IMR-90 (cell line): ENCODE measurements at regions not wholly inside any gene's neighbourhood (a gene's known extent, or its start where the extent isn't known, plus 50 kb on each side); places are given as distances from the start of the nearest gene placed in this dataset.

Experiments
- ATAC-seq: fragments of 200-7000 bp; cut with Tn5 transposase; 2 replicates; pipeline ENCODE4 v1.9.1; 2020; ENCODE audit warnings: low read depth, mild to moderate bottlenecking, moderate library complexity
- BruUV-seq: library from RNA; stranded (reverse); fragments of 400-500 nt; replicated peaks from 2 replicates; lab custom pipeline; 2021; lab: Mats Ljungman, UMichigan
- CTCF ChIA-PET: fragments of 300-600 bp; formaldehyde crosslinking; extraction: SDS; loops from one replicate; lab custom pipeline; 2021; ENCODE audit warnings: antibody characterized with exemption; lab: Yijun Ruan, JAX
- POLR2A ChIA-PET: fragments of 300-600 bp; sonication (Branson Sonifier 250); formaldehyde crosslinking; loops from one replicate; lab custom pipeline; 2022; ENCODE audit warnings: antibody characterized with exemption; ENCODE audit not compliant: unreplicated experiment; lab: Charles Lee
- DNase-seq: peaks from one replicate; pipeline ENCODE4 v3.0.0; 2013
- H2AFZ ChIP-seq: replicated peaks from 2 replicates; pipeline ENCODE3; 2013; ENCODE audit warnings: low read length, mild to moderate bottlenecking; ENCODE audit not compliant: poor library complexity
- H2AK5ac ChIP-seq: 2 replicates; pipeline ENCODE4 v1.6.1; 2013; ENCODE audit warnings: low read depth, low read length, inconsistent platforms
- H2AK9ac ChIP-seq: replicated peaks from 2 replicates; pipeline ENCODE3; 2013; ENCODE audit warnings: mild to moderate bottlenecking, low read depth, low read length, moderate library complexity; ENCODE audit not compliant: poor library complexity
- H2BK120ac ChIP-seq: 2 replicates; pipeline ENCODE4 v1.6.1; 2013; ENCODE audit warnings: low read depth, low read length, inconsistent platforms
- H2BK15ac ChIP-seq: 3 replicates; pipeline ENCODE4 v1.6.1; 2013; ENCODE audit warnings: low read depth, low read length, inconsistent platforms
- H2BK20ac ChIP-seq: 2 replicates; pipeline ENCODE4 v1.6.1; 2013; ENCODE audit warnings: low read depth, mild to moderate bottlenecking, inconsistent platforms, low read length, moderate library complexity
- H2BK5ac ChIP-seq: 2 replicates; pipeline ENCODE4 v1.6.1; 2013; ENCODE audit warnings: mild to moderate bottlenecking, low read depth, low read length, inconsistent platforms; ENCODE audit not compliant: poor library complexity, severe bottlenecking
- H3K14ac ChIP-seq: replicated peaks from 2 replicates; pipeline ENCODE4 v1.6.1; 2013; ENCODE audit warnings: low read depth, low read length, inconsistent platforms
- H3K18ac ChIP-seq: 2 replicates; pipeline ENCODE4 v1.6.1; 2013; ENCODE audit warnings: low read depth, low read length, control low read depth
- H3K23ac ChIP-seq: 2 replicates; pipeline ENCODE4 v1.6.1; 2013; ENCODE audit warnings: low read depth, low read length, inconsistent platforms
- H3K27ac ChIP-seq: 2 replicates; pipeline ENCODE4 v1.5.1; 2013; ENCODE audit warnings: mild to moderate bottlenecking, control low read depth, low read length; ENCODE audit not compliant: insufficient read depth
- H3K27me3 ChIP-seq: 2 replicates; pipeline ENCODE4 v1.6.1; 2013; ENCODE audit warnings: low read length; ENCODE audit not compliant: control insufficient read depth, insufficient read depth
- H3K36me3 ChIP-seq: 2 replicates; pipeline ENCODE4 v1.6.1; 2013; ENCODE audit warnings: low read length, mixed read lengths; ENCODE audit not compliant: control insufficient read depth, insufficient read depth
- H3K4ac ChIP-seq: 2 replicates; pipeline ENCODE4 v1.6.1; 2013; ENCODE audit warnings: low read depth, low read length, inconsistent platforms
- H3K4me1 ChIP-seq: 2 replicates; pipeline ENCODE4 v1.6.1; 2013; ENCODE audit warnings: low read length, mixed read lengths; ENCODE audit not compliant: control insufficient read depth, insufficient read depth
- H3K4me2 ChIP-seq: 2 replicates; pipeline ENCODE4 v1.6.1; 2013; ENCODE audit warnings: low read depth, mild to moderate bottlenecking, control low read depth, low read length, moderate library complexity
- H3K4me3 ChIP-seq: 2 replicates; pipeline ENCODE4 v1.5.1; 2013; ENCODE audit warnings: low read depth, mild to moderate bottlenecking, control low read depth, low read length, moderate library complexity; ENCODE audit not compliant: insufficient read depth
- H3K56ac ChIP-seq: 2 replicates; pipeline ENCODE4 v1.6.1; 2013; ENCODE audit warnings: low read length, inconsistent platforms; ENCODE audit not compliant: insufficient read depth; ENCODE audit errors: extremely low read depth
- H3K79me1 ChIP-seq, 2 experiments: 2 replicates each; pipeline ENCODE4 v1.6.1; 2013; ENCODE audit warnings: low read length in 2 of 2, inconsistent platforms in 1 of 2, low read depth in 1 of 2
- H3K9ac ChIP-seq: 2 replicates; pipeline ENCODE4 v1.6.1; 2013; ENCODE audit warnings: low read depth, low read length, control low read depth
- H3K9me1 ChIP-seq: 2 replicates; pipeline ENCODE4 v1.6.1; 2013; ENCODE audit warnings: low read length, inconsistent platforms; ENCODE audit not compliant: insufficient read depth
- H3K9me3 ChIP-seq: 2 replicates; pipeline ENCODE4 v1.6.1; 2013; ENCODE audit warnings: low read length; ENCODE audit not compliant: control insufficient read depth, insufficient read depth
- H4K20me1 ChIP-seq: 2 replicates; pipeline ENCODE4 v1.6.1; 2013; ENCODE audit warnings: low read length, inconsistent platforms; ENCODE audit not compliant: insufficient read depth
- H4K5ac ChIP-seq: 2 replicates; pipeline ENCODE4 v1.6.1; 2013; ENCODE audit warnings: mild to moderate bottlenecking, low read depth, low read length, control low read depth
- H4K8ac ChIP-seq, 2 experiments: 2 replicates each; pipeline ENCODE4 v1.6.1; 2013; ENCODE audit warnings: low read depth in 2 of 2, low read length in 2 of 2, control low read depth in 1 of 2, inconsistent platforms in 1 of 2
- H4K91ac ChIP-seq: 2 replicates; pipeline ENCODE4 v1.6.1; 2013; ENCODE audit warnings: low read depth, low read length, inconsistent platforms; ENCODE audit not compliant: insufficient read depth
- BHLHE40 ChIP-seq: fragments of 150-350 bp; IDR thresholded peaks from 2 replicates; pipeline ENCODE4 v1.6.1; 2016; ENCODE audit warnings: mild to moderate bottlenecking, low read depth, low read length
- CEBPB ChIP-seq: IDR thresholded peaks from 2 replicates; pipeline ENCODE4 v1.6.1; 2012; ENCODE audit warnings: low read depth, low read length, improper control_type of control experiment
- CHD1 ChIP-seq: IDR thresholded peaks from 2 replicates; pipeline ENCODE4 v1.6.1; 2012; ENCODE audit warnings: low read depth, low read length, improper control_type of control experiment
- ELK1 ChIP-seq: fragments of 150-350 bp; IDR thresholded peaks from 2 replicates; pipeline ENCODE4 v1.6.1; 2016; ENCODE audit warnings: low read depth, mild to moderate bottlenecking, low read length, moderate library complexity, borderline replicate concordance
- FOS ChIP-seq: fragments of 150-350 bp; IDR thresholded peaks from 2 replicates; pipeline ENCODE4 v1.6.1; 2016; ENCODE audit warnings: low read depth, low read length
- MAFK ChIP-seq: IDR thresholded peaks from 2 replicates; pipeline ENCODE4 v1.6.1; 2012; ENCODE audit warnings: low read depth, low read length, improper control_type of control experiment
- MAZ ChIP-seq: IDR thresholded peaks from 2 replicates; pipeline ENCODE4 v1.6.1; 2012; ENCODE audit warnings: low read depth, mild to moderate bottlenecking, low read length, improper control_type of control experiment, moderate library complexity, borderline replicate concordance
- NFE2L2 ChIP-seq: fragments of 150-350 bp; IDR thresholded peaks from 2 replicates; pipeline ENCODE4 v1.6.1; 2016; ENCODE audit warnings: low read depth, mild to moderate bottlenecking, low read length
- POLR2A ChIP-seq: IDR thresholded peaks from 2 replicates; pipeline ENCODE4 v1.6.1; 2012; ENCODE audit warnings: mild to moderate bottlenecking, low read depth, low read length
- RCOR1 ChIP-seq: IDR thresholded peaks from 2 replicates; pipeline ENCODE4 v1.6.1; 2012; ENCODE audit warnings: mild to moderate bottlenecking, low read length, improper control_type of control experiment; ENCODE audit not compliant: insufficient replicate concordance
- RFX5 ChIP-seq: IDR thresholded peaks from 2 replicates; pipeline ENCODE4 v1.8.0; 2012; ENCODE audit warnings: low read depth, mild to moderate bottlenecking, low read length, moderate library complexity
- SMC3 ChIP-seq: fragments of 150-350 bp; IDR thresholded peaks from 2 replicates; pipeline ENCODE4 v1.6.1; 2016; ENCODE audit warnings: low read depth, mild to moderate bottlenecking, antibody characterized with exemption, low read length, moderate library complexity
- USF2 ChIP-seq: fragments of 150-350 bp; IDR thresholded peaks from 2 replicates; pipeline ENCODE4 v1.6.1; 2017; ENCODE audit warnings: mild to moderate bottlenecking, antibody characterized with exemption, low read length, low read depth
- WGBS, 2 experiments: methylation state at CpG; one replicate each; pipeline versions ENCODE4 v1.1.5 to v1.1.7; 2013; ENCODE audit warnings: missing lambda C conversion rate in 2 of 2; ENCODE audit not compliant: insufficient read length in 1 of 2; ENCODE audit errors: extremely low coverage in 2 of 2; 5-methylcytosine and 5-hydroxymethylcytosine counted together
- dilution Hi-C: fragments of 300-500 bp; cut with HindIII; formaldehyde crosslinking; loops from one replicate; pipeline ENCODE4 v1.14.3; 2018; ENCODE audit warnings: low sequenced_read_pairs; ENCODE audit not compliant: unreplicated experiment
- in situ Hi-C: fragments of 300-500 bp; cut with MboI; formaldehyde crosslinking; loops from 3 replicates; pipeline ENCODE4 v1.14.3; 2019; ENCODE audit warnings: low sequenced_read_pairs, inconsistent platforms, mixed read lengths
- intact Hi-C: fragments of 100-400 bp; cut with micrococcal nuclease; formaldehyde crosslinking; loops from 2 replicates; pipeline ENCODE4 v1.10.0; 2022

- no peak for DNase-seq
- in situ Hi-C loops (no loop called here), intact Hi-C loops (no loop called here), dilution Hi-C loops (no loop called here)
- ChIA-PET CTCF (no interaction called here), POLR2A (no interaction called here)
- Histone ChIP-seq H3K23ac (no peak overlapping the region), H3K4me1 (no peaks in the 10 kb centered on the region), H3K18ac (no peak overlapping the region), H2AK5ac (no peak overlapping the region), H3K9me1 (no peaks in the 10 kb centered on the region), H4K91ac (no peak overlapping the region), H3K4me2 (no peak overlapping the region), H3K9me3 (peaks cover 4% of the 10 kb centered on the region; the same call in 1 of the 2 replicates), H3K27ac (no peak overlapping the region), H4K5ac (no peak overlapping the region), H4K20me1 (no peaks in the 10 kb centered on the region), H2BK120ac (no peak overlapping the region), H3K14ac (no peak overlapping the region), H3K4me3 (no peak overlapping the region), H3K9ac (no peak overlapping the region), H2AFZ (no peak overlapping the region), H2BK20ac (no peak overlapping the region), H2AK9ac (no peak overlapping the region), H2BK15ac (no peak overlapping the region), H2BK5ac (no peak overlapping the region), H3K27me3 (no peaks in the 10 kb centered on the region), H3K4ac (no peak overlapping the region), H3K79me1 (no peaks in the 10 kb centered on the region), H3K36me3 (no peaks in the 10 kb centered on the region), H4K8ac (no peak overlapping the region), H3K56ac (no peak overlapping the region)
- no peak for ATAC-seq
- no peak for TF ChIP-seq FOS
- TF ChIP-seq NFE2L2, result no peak
- TF ChIP-seq BHLHE40, result no peak
- TF ChIP-seq RFX5, result no peak
- no peak for TF ChIP-seq SMC3
- TF ChIP-seq POLR2A, result no peak
- no peak for TF ChIP-seq MAZ
- TF ChIP-seq MAFK, result no peak
- TF ChIP-seq ELK1, result no peak
- no peak for TF ChIP-seq CEBPB
- TF ChIP-seq USF2, result no peak
- TF ChIP-seq CHD1, result no peak
- no peak for TF ChIP-seq RCOR1
- BruUV-seq, result no TSS peak
- 31% methylated on average over 2 of the region's 3 CpGs; no CpG with 5 or more reads in 1 of the 2 experiments for WGBS, 2 experiments
Observed at GRCh38 chr10:129078346-129078745, 388.7 kb upstream of the MGMT start.
